OCI-M1 (cell line): ENCODE measurements at regions not wholly inside any gene's neighbourhood (a gene's known extent, or its start where the extent isn't known, plus 50 kb on each side); places are given as distances from the start of the nearest gene placed in this dataset.

Experiments used
- DNase-seq: peaks from one replicate; lab custom pipeline; 2025; lab: John Stamatoyannopoulos, UW

DNA sequence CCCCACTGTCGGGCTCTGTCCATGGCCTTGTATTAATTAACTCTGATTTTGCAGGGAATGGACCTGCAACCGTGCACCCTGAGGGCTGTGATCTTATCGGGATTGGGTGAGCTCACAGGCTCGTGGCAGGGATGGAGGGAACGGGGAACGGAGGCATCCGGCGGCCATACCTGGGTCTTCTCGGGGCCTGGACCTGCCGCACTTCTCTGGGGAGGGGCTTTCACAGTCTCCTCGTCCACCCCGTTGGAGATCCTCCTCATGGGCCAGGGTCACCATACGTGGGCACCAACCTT, 57.5 kb upstream of the SHH start:
- DNase-seq: no peak

DNA sequence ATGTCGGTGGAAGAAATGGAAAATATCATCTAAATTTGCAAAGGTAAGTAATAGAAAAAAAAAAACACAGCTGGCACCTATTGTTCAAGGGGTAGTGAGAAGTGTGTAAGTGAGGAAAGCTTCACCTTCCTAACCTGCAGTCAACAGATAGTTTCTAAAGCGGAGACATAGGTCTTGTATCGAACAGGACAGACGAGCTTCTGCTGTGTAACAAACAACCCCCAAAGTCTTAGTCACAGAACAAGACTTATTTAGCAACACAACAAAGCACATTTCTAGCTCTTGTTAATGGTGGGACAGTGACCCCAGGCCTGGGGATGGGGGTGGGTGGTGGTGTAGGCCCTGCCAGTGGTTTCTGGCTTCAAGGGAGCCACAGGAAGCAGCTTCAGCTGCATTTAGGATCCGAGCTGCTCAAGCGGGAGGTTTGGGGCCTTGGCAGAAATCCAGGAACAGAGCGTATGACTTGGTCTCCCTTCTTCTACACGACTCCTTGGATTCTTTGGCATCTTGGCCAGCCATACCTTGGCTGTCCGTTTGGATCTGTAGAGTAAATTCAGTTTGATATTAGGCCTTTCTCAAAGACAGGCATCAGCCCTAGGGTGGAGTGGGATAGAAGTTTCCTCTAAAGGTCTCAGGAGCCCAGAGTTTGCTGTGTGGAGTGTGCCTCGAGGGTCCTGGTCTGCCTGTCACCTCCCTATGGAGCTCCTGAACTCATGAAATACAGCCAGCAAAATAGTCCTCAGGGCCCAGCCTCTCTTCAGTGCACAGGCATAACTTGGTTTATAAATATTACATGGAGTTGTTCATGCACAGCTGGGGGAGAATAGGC, 56.9 kb upstream of the SHH start:
- DNase-seq: no peak

DNA sequence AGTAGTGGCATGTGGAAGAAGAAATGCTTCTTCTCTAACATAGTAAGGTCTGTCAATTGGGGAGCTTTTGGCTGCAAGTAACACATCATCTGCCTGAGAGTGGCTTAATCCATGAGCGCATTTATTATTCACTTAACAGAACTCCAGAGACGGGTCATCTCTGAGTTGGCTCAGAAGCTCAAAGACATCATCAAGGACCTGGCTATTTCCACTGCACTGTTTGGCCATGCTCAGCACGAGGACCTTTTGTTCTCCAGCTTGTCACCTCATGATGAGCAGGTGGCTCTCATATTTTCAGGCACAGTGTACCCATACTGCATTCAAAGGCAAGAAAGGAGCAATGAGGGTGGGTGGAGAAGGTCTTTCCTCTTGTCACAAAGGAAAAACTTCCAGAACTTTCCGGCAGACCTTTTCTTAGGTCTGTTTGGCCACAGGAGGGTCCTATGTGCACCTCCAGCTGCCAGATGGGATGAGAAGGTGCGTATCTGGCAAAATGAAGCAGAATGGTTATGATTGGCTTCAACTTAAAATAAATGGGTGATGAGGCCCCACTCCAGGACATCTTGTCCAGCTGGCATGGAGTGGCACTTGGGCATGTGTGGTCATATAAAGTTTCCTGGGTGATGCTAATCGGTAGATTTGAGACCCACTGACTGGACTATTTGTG, 55.6 kb upstream of the SHH start:
- no peak for DNase-seq

DNA sequence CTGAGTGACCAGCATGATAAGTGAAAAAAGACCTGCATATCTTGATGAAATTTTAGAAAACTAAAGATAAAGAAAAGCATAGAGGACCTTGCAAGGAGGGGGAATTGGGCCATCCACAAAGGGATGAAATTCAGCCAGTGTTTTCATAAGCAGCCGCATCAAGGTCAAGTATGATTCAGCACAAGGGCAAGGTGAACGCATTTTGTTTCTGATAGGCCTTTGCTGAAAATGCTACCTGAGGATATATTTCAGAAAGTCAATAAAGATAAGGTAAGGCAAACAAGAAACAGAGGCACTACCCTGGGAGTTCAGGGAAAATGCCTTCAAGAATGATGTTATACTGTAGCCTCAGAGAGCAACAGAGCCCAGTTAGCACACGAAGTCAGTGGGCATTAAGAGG, 55.0 kb upstream of the SHH start:
- DNase-seq: no peak

DNA sequence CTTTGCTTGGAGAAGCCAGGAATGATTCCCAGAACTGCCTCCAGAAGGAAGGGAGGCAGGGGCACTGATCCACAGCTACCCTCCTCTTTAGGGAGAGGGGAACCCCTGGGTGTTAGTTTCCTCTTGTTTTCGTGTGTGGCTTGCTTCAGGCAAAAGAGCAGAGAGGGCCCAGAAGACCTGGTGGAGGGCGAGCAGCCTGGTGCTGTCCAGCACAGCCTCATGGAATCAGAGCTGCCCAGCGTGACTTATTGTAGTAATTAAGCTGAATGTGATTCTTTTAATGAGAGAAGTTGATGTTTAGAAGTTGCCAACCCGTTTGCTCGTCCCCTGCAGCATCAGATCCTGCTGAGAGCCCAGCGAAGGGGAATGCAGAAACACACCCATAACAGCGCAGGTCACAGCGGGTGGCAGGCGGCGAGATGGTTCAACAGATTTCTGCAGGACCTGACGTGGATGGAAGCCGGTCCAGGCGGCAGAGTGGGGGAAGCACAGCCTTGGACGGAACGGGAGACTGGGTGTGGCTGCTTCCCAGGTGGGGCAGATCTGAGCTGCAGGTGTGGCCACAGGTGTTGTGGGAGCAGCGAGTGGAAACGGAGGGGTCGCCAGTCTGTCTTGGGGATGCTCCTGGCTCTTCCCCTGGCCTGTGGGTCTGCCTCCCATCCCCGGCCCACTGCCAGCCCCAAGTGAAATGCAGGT, 53.7 kb upstream of the SHH start:
- no peak for DNase-seq

DNA sequence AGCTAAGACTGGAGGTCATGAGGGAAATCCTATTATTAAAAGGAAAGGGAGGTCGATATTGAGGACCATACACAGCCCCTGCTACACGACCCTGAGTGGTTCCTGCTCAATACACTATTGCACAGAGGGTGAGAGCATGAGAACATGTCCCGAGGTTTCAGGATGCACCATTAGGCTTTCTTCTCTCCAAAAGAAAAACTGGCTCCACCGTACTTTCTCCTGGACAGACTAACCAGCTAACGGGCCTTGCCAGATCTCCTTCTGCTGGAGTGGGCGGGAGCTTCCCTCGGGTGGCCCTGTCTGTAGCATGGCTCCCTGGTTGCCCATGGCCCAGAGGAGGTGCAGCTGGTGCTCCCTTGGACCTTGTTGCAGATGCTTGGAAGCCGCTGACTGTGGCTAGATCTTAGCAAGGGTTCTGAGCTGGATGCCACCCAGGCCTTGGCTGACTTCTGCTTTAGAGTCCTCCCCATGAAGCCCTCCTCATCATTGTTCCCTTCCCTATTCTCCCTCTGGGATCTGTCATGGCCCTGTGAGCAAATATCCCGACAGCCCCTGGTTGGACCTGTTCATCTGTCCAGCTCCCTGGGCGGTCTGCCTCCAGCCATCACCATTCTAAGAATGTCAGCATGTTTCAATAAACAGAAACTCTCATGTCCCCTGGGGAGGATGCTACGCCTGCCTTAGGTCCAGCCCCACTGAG, 52.9 kb upstream of the SHH start:
- DNase-seq: no peak

DNA sequence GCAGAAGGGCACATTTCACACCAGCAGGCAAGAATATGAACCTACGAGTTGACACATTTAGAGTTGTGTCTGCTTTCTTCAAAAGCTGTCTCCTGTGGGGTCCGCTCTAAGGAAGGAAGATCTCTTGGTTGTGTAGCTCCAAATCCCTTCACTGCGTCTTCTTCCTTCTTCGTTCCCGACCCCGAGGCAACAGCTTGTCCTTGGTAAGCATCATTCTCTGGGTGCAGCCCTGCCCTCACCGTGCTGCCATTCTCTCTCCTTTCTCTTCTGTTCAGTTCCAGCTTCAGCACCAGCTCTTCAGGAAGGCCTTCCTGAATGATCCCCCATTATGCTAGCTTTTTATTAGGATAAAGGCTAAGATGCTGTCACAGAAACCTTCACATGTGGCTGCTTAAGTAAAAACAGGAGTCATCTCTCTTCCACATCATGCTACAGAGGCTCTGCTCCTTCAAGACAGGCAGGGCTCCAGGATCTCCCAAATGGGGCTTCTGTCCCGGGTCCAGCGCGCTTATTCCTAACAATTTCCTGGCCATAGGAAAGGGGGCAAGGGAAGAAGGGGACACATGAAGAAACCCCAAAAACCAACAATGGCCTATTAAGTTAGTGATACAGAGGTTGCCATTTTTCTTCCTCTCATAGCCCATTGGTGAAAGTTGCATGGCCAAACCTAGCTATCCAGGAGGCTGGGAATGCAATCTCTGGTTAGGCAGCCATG, 52.2 kb upstream of the SHH start:
- no peak for DNase-seq

DNA sequence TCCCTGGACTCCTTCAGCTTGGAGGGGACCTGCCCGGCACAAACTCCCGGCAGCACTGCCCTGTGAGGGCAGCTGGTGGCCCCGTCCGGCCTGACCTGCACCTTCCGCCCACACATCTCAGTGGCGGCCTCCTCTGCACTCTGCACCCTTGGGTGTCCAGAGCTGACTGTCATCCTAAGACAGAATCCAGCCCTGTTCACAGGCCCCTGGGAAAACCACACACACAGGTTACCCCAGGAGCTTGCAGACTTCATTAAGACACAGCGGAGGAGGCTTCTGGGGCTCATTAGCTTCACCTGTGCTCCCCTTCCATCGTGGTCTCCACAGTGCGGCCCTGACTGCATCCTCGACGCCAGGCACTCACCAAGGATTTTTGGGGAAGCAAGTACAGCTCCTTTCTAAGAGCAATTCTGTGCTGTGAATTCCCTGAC, 51.5 kb upstream of the SHH start:
- no peak for DNase-seq

DNA sequence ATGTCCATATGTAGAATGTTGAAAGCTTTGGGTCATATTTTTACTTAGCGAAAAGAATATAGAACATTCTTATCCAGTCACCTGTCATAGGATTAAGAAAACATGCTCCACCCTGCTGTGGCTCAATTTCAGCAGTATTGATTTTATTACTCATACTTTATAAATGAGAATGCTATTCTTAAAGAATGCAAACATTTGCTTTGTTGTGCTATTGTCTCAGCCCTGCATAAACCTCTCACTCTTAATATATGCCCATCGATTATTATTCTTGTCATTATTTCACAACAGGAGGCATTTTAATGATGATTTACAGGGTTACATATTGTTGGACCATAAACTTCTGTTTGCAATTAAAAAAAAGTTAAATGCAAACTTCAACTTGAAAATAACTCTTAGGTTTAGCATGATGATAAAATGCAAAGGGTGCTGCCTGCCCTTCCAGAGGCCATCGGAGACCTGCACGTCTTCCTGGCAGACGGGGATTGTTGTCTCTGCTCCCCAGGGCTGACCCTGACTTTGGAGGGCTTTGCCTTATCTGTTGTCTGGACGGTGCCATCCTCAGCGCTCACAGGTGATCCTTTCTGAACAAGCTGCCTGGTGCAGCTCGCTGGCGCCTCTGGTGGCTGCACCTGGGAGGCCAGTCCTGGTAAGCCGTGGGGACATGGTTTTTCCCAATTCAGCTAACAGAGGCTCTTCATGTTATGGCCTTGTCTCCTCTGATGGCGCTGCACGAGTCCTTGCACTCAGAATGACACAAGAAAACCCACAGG, 50.0 kb upstream of the SHH start:
- DNase-seq: no peak
